HG03354 (cell line): ENCODE measurements at regions not wholly inside any gene's neighbourhood (a gene's known extent, or its start where the extent isn't known, plus 50 kb on each side); places are given as distances from the start of the nearest gene placed in this dataset.

Source experiments
- ATAC-seq: cut with Tn5 transposase; IDR thresholded peaks from one replicate; pipeline ENCODE4 v1.9.1; 2021; ENCODE audit warnings: mild to moderate bottlenecking; ENCODE audit not compliant: unreplicated experiment, poor library complexity, severe bottlenecking

DNA sequence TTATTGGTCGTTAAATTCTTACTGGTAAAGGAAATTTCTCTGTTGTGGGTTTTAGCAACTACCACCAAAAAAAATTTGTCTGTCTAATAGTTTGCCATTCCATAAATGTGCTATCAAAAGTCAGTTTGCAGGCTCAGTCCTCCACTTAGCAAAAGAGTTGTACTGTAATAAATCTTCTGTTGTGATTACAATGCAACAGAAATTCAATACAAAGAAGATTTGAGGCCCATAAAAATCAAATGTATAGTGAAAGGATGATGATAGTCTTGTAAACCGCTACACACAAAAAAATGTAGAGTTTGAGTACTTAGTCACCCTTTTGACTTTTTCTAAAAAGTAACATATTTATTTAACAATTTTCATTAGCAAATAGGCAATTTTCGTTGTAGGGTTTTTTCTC lies 251.7 kb downstream of the VGLL3 start:
- no peak for ATAC-seq

DNA sequence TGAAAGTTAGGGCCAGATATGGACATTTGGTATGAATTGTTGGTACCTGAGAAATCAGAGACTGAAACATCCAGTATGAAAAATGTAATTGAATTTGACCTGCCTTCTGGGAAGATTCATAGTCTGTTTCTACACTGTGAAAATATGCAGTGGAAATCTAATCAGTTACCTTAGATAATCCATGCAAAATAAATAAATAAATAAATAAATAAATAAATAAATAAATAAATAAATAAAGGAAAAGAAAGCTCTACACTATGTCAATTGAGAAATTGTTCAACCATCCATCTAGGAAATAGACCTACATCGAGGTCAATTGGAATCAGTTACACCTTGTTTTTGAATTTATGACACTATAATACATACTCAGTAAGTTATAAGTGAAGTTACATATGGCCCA lies 252.3 kb downstream of the VGLL3 start:
- ATAC-seq, result no peak

DNA sequence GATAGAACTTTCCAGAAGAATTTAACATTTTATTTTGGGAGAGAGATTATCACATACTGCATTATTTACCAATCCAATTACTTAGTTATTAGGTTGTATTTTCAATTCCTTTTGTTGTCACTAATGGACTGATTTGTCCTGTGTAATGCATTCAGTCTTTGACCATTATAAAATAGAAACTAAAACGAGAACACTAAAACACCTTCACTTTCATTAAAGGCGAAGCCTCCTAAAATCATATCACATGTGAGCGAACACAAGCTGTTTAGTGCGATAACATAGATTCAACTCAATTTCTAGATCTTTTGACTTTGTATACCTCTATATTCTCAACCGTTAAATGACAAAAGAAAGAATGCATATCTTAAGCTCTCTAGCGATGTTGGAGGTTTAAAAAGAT lies 253.4 kb downstream of the VGLL3 start:
- ATAC-seq, result no peak

DNA sequence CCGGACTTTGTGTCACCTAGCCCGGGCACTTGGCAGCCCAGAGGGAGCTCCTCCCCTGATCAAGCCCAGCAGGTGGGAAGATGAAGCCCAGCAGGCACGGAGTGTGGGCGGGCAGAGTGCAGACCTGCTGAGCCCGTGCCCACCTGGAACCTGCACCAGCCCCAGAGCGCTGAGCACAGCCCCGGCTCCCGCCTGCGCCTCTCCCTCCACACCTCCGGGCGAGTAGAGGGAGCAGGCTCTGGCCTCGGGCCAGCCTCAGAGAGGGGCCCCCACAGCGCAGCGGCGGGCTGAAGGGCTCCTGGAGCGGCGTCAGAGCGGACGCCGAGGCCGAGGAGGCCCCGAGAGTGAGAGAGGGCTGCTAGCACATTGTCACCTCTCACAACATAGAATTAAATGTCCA lies 257.7 kb downstream of the VGLL3 start:
- ATAC-seq, result no peak

DNA sequence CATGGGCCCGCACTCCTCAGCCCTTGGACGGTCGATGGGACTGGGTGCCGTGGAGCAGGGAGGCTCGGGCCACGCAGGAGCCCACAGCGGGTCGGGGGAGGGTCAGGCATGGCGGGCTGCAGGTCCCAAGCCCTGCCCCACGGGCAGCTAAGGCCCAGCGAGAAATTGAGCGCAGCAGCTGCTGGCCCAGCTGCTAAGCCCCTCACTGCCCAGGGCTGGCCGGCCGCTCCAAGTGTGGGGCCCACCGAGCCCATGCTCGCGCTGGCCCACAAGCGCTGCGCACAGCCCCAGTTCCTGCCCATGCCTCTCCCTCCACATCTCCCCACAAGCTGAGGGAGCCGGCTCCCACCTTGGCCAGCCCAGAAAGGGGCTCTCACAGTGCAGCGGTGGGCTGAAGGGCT lies 259.4 kb downstream of the VGLL3 start:
- ATAC-seq, result no peak

DNA sequence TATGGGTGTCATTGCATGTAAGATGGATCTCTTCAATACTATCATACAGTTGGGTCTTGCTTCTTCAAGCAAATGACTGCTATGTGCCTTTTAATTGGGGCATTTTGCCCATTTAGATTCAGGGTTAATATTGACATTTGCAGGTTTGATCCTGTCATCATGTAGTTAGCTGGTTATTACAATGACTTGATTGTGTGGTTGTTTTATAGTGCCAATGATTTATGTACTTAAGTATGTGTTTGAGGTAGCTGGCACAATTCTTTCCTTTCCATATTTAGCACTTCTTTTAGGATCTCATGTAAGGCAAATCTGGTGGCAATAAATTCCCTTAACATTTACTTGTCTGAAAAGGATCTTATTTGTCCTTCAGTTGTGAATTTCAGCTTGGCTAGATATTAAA lies 267.5 kb downstream of the VGLL3 start:
- ATAC-seq, result no peak

DNA sequence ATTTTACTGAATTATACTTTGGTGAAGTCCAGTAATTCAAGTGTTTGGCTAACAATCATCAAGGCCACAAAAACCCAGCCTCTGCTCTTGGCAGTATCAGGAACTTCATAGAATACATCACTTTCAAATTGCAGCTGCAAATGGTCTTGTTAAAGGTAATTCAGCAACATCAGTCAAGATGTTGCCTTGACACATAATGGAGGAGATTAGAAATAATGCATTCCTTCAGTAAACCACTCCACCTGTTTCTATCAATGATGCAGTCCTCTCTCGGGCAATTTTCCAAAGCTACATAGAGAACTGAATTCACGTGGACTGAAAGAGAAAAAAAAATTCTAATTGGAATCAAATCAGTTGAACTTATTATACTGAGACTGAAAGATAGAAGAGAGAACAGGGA lies 279.3 kb downstream of the VGLL3 start:
- ATAC-seq, result no peak

DNA sequence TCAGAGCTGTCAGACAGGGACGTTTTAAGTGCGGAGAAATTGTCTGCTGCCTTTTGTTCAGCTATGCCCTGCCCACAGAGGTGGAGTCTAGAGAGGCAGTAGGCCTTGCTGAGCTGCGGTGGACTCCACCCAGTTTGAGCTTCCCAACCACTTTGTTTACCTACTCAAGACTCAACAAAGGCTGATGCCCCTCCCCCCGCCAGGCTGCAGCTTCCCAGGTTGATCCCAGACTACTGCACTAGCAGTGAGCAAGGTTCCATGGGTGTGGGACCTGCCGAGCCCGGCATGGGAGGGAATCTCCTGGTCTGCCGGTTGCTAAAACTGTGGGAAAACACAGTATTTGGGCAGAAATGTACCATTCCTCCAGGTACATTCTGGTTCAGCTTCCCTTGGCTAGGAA lies 282.1 kb downstream of the VGLL3 start:
- ATAC-seq, result no peak

DNA sequence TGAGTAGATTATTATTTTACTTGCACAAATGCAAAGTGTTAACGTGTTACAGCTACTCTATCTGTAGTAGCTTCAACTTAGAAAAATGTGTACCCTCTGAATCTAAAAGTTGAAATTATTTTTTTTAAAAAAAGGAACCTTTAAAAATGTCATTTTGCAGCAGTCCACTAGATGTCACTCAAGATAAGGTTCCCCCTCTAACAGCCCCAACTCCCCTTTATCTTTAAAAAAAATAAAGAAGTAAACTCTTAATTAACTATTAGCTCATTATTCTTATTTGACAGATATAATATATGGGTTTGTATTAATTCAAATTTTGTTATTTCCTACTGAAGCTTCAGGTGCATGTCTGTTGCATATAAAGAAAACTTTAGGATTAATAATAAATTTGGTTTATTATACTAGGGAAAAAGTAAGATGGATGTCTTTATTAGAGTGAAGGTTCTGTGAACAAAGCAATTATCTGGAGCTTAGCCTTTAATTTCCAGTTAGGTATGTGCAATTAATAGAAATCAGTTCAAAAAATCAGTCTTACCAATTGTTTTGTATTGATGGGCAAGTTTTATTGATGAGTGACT lies 288.5 kb downstream of the VGLL3 start:
- ATAC-seq, result no peak

DNA sequence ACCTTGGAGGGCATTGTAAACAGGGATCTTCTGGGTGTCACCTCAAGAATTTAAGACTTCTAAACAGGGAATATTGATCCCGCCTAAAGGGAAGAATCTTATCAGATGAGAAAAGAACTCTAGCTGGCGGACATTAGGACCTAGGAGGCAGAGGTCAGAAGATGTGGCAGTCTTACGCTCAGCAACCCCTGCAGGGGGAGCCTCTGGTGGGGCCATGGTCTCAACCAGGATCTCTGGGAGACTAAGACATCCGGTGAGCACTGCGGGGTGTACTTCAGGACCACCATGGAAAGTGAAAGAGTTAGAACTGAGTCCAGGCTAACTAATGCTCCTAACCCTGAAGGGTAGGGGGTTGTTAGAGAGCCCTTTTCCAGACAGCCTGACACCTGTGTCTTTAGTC lies 295.2 kb downstream of the VGLL3 start:
- ATAC-seq, result no peak

DNA sequence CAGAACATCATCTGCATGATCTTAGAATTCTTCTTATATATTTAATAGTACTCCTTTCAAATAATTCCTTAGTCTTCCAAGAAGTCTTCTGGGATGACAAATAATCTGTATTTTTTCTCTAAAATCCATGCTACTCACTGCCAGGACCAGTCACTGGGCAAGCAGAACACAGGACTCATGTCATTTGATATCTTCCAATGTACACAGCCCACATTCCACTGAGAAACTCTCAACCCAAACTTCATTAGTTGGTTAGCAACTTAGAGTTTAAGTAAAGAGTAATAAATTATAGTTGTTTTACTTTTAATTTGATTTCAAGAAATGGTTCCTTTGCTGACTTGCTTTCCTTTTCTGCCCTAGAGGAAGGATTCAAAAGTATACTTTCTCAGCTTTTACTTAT lies 317.0 kb downstream of the VGLL3 start:
- no peak for ATAC-seq

DNA sequence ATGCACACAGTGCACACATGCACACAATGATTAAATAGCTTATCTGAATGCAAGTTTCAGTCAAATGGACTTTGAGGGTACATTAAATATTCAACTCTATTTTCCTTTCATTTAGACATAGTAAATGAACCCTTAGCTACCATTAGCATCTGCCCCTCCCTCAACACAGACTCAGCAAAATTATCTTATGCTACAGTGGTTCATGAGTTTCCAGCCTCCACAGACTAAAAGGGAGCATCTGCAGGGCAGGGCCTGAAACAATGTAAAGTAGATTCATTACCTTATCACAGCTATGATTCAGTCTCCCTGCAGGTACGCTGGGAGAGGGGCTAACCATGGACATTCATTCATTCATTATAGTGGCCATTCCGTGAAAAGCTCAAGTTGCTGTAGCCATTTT lies 329.1 kb downstream of the VGLL3 start:
- ATAC-seq, result no peak

DNA sequence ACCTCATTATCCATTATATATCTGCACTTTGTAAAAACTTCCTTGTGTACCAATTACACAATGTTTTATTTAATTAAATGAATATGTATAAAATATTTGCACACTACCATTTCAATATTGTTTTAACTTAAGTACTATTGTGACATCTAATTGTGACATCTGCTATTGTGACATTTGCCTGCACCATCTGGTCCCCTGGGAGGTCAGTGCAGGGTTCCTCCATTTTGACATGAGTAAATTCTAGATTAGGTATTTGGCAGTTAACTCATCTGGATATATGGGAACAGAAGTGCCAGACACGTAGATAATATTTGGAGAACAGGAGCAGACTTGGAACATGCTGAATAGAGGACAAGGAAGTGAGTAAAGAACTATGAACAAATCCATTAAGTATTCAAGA lies 332.1 kb downstream of the VGLL3 start:
- no peak for ATAC-seq

DNA sequence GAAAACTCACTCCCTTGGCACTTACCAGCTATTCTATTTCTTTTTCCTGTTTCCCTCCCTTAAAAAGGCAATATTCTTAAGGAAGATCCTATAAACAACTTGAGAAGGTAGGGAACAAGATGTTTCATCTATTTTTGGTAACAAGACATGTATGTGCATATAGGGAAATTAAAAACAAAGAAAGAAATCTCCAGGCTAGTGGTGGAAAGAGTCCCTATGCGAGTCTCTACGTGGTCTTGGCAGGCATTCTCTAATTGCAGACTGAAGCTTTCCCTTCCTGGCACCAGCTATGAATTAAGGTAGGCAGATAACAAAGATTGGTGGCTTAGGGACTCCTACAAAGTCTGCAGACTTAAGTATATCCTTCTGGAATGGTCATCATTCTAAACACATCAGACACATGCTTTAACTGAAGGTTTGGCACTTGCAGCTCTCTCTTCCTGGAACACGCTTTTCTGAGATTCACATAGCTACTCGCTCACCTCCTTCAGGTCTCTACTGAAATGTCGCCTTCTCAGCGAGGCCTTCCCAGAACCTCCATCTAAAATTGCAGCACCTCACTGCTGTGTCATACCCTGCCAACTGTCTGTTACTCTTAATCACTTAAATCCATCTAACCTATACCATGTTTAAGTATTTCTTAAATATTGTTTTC lies 336.0 kb downstream of the VGLL3 start:
- ATAC-seq, result no peak

DNA sequence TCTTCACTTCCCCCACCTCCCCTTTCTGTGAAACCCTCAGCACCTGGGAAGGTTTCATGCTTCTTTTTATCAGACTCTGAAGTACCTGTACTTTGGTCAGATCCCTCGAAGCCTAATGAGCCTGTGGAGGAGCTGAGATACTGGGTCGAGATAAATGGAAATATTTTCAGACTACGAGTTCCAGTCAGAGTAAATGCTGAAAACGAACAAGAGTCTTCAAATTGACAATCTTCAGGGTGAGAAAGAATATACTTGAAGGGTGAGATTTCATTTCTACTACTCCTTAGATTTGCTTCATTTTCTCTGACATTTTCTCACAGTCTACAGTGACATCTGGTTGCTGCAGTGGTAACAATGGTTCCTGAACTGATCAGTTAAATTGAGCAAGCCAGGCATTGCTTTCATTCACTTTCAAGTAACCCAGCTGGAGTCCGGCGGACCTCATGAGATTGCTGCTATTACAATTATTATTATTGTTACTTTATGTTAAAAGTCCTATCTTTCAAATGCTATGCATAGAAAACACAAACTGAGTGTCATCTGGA lies 337.2 kb downstream of the VGLL3 start:
- no peak for ATAC-seq

DNA sequence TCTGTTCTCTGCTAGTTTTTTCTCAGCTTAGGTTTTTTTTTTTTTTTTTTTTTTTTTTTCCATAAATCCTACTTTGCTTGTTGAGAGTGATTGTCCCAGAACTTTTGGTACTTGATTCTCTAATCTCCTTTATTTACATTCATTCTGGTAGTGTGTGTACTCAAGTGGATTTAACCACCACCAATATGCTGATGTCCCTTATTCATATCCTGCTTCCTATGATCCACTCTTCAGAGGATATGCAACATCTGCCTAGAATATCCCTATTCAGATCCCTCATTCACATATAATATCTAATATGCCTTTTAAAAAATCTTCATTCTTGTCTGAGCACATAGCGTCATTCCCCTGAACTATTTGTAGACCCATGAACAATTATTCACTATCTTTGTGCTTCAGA lies 342.9 kb downstream of the VGLL3 start:
- no peak for ATAC-seq

DNA sequence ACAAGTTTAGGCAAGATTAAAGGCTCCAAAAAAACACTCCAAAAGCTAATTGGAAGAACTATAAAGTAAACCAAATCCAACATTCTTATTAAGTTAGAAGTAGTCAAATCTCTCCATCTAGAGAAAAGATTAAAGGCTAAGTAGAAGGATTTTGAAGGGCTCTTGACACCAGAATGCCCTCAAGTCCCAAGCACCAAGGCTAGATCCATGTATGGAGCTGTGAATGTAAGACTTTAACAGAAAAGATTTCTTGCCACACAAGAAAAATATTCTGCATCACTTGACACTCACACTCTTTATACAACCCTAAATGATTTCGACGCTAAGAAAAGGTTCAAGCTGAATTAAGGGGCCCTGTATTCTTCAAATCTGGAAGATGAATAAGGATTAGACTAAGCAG lies 345.2 kb downstream of the VGLL3 start:
- no peak for ATAC-seq

DNA sequence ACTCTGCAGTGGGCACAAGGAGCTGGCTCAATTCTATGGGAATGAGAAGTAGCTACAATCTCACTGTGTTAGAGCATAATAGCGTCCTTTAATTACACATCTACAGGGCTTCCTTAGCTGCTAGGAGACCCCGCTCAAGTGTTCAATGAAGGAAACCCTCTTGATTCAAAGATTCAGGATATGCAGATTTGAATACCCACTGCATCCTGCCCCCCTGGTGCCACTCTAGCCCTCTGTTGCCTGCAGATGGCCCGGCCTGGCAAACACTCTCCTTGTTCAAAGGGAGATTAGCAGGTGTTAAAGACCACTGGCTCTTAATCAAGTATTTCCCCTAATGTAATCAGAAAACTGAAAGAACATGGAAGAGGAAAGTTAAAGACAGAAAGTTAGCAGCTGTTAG lies 356.6 kb downstream of the VGLL3 start:
- no peak for ATAC-seq

DNA sequence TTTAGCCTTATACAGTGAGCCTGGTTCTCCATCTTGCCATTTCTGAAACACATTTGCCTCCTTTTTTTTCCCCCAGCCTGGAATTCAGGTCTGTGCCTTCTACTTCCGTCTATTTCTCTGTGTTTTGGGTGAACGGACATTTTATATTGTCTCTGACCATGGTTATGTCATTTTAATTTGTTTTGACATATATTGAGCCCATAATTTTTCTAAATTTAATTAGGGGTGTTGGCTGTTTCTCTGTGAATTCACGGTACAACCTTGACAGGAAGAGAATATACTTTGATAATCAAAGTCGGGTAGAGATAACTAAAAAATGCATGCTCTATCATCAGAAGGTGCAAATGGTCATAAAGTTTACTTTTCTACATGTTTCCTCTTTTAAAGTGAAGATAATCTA lies 361.4 kb downstream of the VGLL3 start:
- no peak for ATAC-seq

DNA sequence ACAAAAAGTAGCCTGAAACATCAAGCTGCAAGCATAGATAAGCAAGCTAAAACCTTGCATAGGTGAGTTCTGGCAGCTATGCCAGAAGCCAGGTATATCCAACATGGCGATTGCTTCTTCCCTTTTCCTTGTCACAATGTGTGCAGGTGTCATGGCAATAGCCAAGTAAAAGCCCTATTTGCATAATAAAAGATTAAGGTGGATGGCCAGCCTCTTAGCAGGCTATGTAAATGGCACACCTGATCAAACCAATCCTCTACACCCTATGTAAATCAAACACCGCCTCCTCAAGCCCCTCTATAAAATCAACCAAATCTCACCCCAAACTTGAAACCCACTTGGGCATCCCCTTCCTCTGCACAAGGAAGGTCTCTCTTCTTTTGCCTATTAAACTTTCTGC lies 366.8 kb downstream of the VGLL3 start:
- ATAC-seq, result no peak

DNA sequence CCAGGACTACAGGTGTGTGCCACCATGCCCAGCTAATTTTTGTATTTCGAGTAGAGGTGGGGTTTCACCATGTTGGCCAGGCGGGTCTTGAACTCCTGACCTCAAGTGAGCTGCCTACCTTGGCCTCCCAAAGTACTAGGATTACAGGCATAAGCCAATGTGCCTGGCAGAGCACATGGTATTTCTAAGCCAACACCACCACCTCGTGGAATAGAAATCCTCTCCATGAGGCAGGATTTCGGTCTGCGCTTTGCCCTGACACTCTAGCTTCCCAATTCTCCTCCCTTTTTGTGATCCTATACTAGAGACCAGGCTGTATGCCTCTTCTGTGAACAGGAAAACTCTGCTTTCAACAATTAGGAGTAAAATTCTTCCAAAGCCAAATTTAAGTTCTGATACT lies 372.2 kb downstream of the VGLL3 start:
- no peak for ATAC-seq

DNA sequence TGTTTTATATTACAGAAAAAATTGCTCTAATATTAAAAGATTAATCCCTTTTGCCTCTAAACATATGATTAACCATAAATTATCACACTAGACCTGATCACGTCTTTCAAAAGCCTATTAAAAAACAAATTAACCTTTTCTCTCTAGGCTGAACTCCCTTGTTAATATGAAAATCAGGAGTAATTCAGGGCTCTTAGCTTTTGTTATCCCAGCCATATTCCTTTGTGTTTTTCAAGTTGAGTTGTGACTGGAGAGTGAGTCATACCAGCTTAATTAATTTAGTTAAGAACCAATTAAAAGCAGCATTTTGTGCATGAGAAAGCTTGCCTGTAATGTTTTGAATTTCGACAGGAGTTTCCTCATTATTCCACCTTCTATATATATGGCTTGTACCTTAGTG lies 385.8 kb downstream of the VGLL3 start:
- ATAC-seq, result no peak
